Psoas muscle (tissue), 7 donors: ENCODE measurements at regions not wholly inside any gene's neighbourhood (a gene's known extent, or its start where the extent isn't known, plus 50 kb on each side); places are given as distances from the start of the nearest gene placed in this dataset.

Source experiments
- ATAC-seq, 4 donors: fragments of 200-7000 bp; cut with Tn5 transposase; one replicate each; pipeline ENCODE4 v1.9.1; 2020; ENCODE audit warnings: moderate library complexity in 3 of 4, mild to moderate bottlenecking in 2 of 4
- DNase-seq, 2 donors: peaks; one replicate each; pipeline ENCODE4 v3.0.0-alpha.2; 2020
- H3K27ac ChIP-seq: fragments of 200-600 bp; one replicate; pipeline ENCODE4 v1.8.0; 2022
- H3K27me3 ChIP-seq, 3 donors: fragments of 200-600 bp in 1 of 3; one replicate each; pipeline versions ENCODE4 v1.6.1 to v1.8.0; 2013 to 2022; ENCODE audit warnings: low read length in 2 of 3, mild to moderate bottlenecking in 2 of 3, moderate library complexity in 1 of 3; ENCODE audit not compliant: insufficient read depth in 3 of 3
- H3K36me3 ChIP-seq, 2 donors: fragments of 200-600 bp in 1 of 2; one replicate each; pipeline versions ENCODE4 v1.6.1 to v1.8.0; 2013 to 2022; ENCODE audit warnings: low read depth in 1 of 2, mild to moderate bottlenecking in 1 of 2, moderate library complexity in 1 of 2; ENCODE audit not compliant: insufficient read depth in 1 of 2
- H3K4me1 ChIP-seq: fragments of 200-600 bp; one replicate; pipeline ENCODE4 v1.8.0; 2022
- H3K4me3 ChIP-seq: fragments of 200-600 bp; one replicate; pipeline ENCODE4 v1.8.0; 2022; ENCODE audit warnings: mild to moderate bottlenecking
- H3K9me3 ChIP-seq: fragments of 200-600 bp; one replicate; pipeline ENCODE4 v1.8.0; 2022
- CTCF ChIP-seq: fragments of 200-600 bp; IDR thresholded peaks from one replicate; pipeline ENCODE4 v1.8.0; 2022; ENCODE audit warnings: antibody characterized with exemption
- WGBS, 3 donors: extraction: QIAGEN DNeasy Blood & Tissue Kit; methylation state at CpG; one replicate each; pipeline versions ENCODE4 v1.1.6 to v1.1.7; 2013; 5-methylcytosine and 5-hydroxymethylcytosine counted together
- intact Hi-C, 2 donors: fragments of 100-400 bp; cut with DNase I; formaldehyde crosslinking; loops; one replicate each; pipeline versions ENCODE4 v1.11.0 to v1.14.2; 2022
- donor health status: healthy with polysubstance abuse.
- donor health status: DM: no; HTN: no; CAD: no; lungs with moderate emphysema.
- donor health status: Bipolar disorder and iron deficiency.
- donor health status: healthy.
- donor health status: DM: yes; HTN: yes; CAD: no.
- donor health status: DM: no; HTN: no; CAD: no.
- donor health status: DM: yes; HTN: yes; CAD: no.

- DNase-seq, result no peak
- Histone ChIP-seq H3K4me3 (no peak overlapping the region), H3K27ac (no peak overlapping the region), H3K4me1 (no peaks in the 10 kb centered on the region), H3K9me3 (no peaks in the 10 kb centered on the region), H3K36me3 (no peaks in the 10 kb centered on the region), H3K27me3 (no peaks in the 10 kb centered on the region)
- whole genome bisulfite sequencing, 3 donors, result 58 to 84% (median 68%) methylated on average over 1 of the region's 1 CpG
- intact Hi-C loops, result no loop called here
- TF ChIP-seq CTCF, result no peak
- no peak for ATAC-seq
Observed at GRCh38 chr9:17996728-17997127, 417.9 kb downstream of the SH3GL2 start.

GRCh38 chr9:18002718-18003438, 424.0 kb downstream of the SH3GL2 start:
- WGBS, 3 donors, result 68 to 75% (median 71%) methylated on average over 4 of the region's 4 CpGs

GRCh38 chr9:18006591-18006990, 427.7 kb downstream of the SH3GL2 start:
- no peak for ATAC-seq

More at GRCh38 chr9:18002718-18003438, 424.0 kb downstream of the SH3GL2 start:
- no peak overlapping the region for H3K4me3 ChIP-seq
- no peaks in the 10 kb centered on the region for H3K4me1 ChIP-seq
- no peak for TF ChIP-seq CTCF
- intact Hi-C loops, result no loop called here
- no peaks in the 10 kb centered on the region for H3K27me3 ChIP-seq
- H3K9me3 ChIP-seq, result no peaks in the 10 kb centered on the region
- DNase-seq, result no peak
- no peaks in the 10 kb centered on the region for H3K36me3 ChIP-seq
- no peak overlapping the region for H3K27ac ChIP-seq
- no peak for ATAC-seq

GRCh38 chr9:18007621-18008020, 428.8 kb downstream of the SH3GL2 start:
- DNase-seq, result no peak
- Histone ChIP-seq H3K4me3 (no peak overlapping the region), H3K4me1 (no peaks in the 10 kb centered on the region), H3K27ac (no peak overlapping the region), H3K27me3 (no peaks in the 10 kb centered on the region), H3K9me3 (no peaks in the 10 kb centered on the region), H3K36me3 (no peaks in the 10 kb centered on the region)
- no peak for ATAC-seq
- TF ChIP-seq CTCF, result no peak
- intact Hi-C loops, result no loop called here

More at GRCh38 chr9:18006591-18006990, 427.7 kb downstream of the SH3GL2 start:
- WGBS, 3 donors, result 80 to 82% (median 81%) methylated on average over 4 of the region's 4 CpGs
- TF ChIP-seq CTCF, result no peak
- H3K4me3 ChIP-seq, result no peak overlapping the region
- H3K9me3 ChIP-seq, result no peaks in the 10 kb centered on the region
- H3K4me1 ChIP-seq, result no peaks in the 10 kb centered on the region
- no peaks in the 10 kb centered on the region for H3K27me3 ChIP-seq
- intact Hi-C loops, result no loop called here
- H3K36me3 ChIP-seq, result no peaks in the 10 kb centered on the region
- no peak overlapping the region for H3K27ac ChIP-seq
- DNase-seq, result no peak

- no peak for ATAC-seq
- no peak for TF ChIP-seq CTCF
- no peaks in the 10 kb centered on the region for H3K36me3 ChIP-seq
- no peaks in the 10 kb centered on the region for H3K27me3 ChIP-seq
- H3K4me1 ChIP-seq, result no peaks in the 10 kb centered on the region
- intact Hi-C loops, result no loop called here
- WGBS, 3 donors, result 66 to 74% (median 68%) methylated on average over 3 of the region's 3 CpGs
- no peaks in the 10 kb centered on the region for H3K9me3 ChIP-seq
- DNase-seq, result no peak
- no peak overlapping the region for H3K4me3 ChIP-seq
- no peak overlapping the region for H3K27ac ChIP-seq
Observed at GRCh38 chr9:18009902-18010301, 431.0 kb downstream of the SH3GL2 start.
